ENCODE measurements at regions not wholly inside any gene's neighbourhood (a gene's known extent, or its start where the extent isn't known, plus 50 kb on each side); places are given as distances from the start of the nearest gene placed in this dataset.
"Not testable (repeated sequence)": the region's sequence is repeated elsewhere in the genome, so short reads cannot be mapped to it uniquely, and the experiment has no call there.

DNA sequence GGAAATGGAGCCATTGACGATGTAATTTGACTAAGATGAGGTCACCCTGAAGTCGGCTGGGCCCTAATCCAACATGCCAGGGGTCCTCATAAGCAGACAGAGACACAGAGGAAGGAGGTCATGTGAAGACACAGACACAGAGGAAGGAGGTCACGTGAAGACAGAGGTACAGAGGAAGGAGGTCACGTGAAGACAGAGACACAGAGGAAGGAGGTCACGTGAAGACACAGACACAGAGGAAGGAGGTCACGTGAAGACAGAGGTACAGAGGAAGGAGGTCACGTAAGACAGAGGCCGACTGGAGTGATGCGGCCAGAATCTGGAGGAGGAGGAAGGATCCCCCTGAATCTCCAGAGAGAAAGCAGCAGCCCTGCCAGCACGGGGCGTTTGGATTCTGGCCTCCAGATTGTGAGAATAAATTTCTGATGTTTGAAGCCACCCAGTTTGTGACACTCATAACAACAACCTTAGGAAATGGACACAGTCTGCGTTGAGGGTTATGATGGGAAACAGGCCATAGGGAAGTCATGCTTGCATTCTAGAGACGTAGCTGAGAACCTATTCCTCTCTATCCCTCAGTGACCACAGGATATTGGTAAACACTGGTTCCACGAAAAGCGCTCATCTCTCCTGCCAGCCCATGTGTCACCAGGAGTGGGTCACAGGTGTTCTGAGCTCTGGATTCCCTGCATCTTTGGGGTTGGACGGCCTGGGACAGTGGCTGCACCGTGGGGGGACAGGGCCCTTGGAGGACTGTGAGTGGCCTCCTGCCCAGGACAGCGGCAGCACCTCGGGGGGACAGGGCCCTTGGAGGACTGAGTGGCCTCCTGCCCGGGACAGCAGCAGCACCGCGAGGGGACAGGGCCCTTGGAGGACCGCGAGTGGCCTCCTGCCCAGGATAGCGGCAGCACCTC lies 108.5 kb downstream of the SOX1 start:
- no peak for DNase-seq

DNA sequence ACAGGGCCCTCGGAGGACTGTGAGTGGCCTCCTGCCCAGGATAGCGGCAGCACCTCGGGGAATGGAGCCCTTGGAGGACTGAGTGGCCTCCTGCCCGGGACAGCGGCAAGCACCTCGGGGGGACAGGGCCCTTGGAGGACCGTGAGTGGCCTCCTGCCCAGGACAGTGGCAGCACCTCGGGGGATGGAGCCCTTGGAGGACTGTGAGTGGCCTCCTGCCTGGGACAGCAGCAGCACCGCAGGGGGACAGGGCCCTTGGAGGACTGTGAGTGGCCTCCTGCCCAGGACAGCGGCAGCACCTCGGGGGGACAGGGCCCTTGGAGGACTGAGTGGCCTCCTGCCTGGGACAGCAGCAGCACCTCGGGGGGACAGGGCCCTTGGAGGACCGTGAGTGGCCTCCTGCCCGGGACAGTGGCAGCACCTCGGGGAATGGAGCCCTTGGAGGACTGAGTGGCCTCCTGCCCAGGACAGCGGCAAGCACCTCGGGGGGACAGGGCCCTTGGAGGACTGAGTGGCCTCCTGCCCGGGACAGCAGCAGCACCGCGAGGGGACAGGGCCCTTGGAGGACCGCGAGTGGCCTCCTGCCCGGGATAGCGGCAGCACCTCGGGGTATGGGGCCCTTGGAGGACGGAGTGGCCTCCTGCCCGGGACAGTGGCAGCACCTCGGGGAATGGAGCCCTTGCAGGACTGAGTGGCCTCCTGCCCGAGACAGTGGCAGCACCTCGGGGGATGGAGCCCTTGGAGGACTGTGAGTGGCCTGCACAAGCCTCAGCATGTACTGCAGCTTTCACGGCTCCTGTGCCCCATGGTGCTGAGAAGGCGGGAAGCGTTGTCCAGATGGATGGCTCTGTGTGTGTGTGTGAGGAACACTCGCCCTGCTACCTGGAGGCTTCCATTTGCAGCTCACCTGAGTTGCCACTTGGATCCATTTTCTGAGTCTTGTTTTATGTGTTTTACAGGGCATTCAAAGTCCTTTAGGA lies 109.5 kb downstream of the SOX1 start:
- DNase-seq = not testable (repeated sequence)

DNA sequence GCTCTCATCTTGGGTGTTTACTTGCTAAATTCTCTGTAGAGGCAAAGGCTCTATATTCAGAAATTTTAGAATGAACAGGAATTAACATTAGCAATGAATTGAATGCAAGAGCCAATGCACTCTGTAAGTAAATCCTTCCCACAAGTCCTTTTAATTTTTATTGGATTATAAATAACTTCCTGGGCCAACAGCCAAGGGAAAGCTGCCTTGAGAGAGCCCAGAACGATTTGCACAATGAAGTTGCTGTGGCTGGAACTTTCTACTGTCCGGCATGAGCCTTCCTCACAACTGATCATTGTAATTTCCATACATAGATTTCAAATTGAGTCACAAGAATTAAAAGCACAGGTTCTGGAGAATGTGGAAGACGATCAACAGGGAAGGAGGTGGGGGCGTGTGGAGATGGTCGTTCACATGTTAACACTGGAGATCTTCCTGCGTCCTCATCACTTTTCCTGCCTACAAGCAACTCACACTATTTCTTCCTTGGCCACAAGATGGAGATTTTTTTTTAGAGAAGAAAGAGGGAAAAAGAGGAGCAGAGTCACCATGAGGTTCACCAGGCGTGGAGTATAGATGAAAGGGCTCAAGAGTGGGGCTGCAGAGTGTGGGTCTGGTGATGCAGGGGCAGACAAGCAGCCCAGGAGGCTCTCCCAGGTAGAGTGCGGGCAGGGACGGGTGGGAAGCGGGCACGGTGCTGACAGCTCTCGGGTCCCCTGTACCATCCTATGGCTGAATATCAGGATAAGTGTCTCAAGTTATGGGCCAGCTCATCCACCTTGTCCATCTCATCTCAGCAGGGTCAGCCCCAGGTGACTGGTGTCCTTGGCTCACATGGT lies 110.7 kb downstream of the SOX1 start:
- DNase-seq = no peak

DNA sequence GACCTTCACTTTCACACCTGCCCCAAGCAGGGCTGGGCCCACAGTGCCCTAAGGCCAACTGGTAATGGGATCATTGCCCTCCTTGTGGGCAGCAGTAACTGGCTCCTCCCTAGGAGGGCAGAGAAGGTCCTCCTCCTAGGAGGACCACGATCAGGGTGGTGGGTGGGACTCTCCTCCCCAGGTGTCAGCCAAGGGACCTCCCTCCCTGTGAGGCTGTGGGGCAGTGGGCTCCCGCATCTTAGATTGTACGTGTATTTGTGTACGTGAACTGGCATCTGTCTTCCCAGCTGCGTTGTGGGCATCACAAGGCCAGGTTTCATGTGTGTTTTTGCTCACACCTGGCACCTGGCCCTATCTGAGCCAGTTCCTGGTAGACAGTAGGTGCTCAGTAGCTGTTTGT lies 111.8 kb downstream of the SOX1 start:
- DNase-seq = no peak

DNA sequence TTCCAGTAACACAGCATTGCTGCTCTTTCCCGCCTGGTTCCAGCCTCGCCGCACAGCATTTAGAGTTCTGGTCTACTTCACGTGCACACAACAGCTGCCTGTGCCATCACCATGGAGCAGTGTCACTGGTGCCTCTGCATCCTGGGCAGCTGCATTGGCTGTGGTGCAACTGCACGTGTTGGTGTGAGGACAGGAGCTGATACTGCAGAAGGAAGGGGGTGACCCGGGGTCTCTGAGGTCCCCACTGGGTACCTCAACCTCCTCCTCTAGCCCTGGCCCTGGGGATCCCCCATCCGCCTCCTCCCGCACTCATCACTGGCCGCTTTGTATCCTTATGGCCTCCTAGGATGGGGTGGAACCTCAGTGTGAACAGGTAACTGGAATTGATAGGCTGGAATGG lies 112.5 kb downstream of the SOX1 start:
- DNase-seq = no peak

DNA sequence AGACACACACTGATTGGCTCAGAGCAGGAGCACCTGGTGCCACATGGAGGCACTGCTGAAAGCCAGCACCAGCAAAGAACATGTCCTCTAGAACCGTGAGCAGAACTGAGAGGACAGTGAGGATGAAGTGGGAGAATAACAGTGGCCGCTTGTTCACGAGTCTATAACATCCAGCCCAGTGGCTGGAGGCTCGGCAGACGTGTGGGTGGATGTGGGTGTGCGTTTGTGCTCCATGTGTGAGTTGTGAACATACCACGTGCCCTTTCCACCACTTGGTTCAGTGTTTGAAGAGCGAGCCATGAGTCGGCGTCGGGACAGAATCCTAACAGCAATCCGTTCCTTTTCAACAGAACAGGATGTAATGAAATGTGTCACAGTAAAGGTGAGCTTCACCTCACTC lies 113.0 kb downstream of the SOX1 start:
- DNase-seq = no peak

DNA sequence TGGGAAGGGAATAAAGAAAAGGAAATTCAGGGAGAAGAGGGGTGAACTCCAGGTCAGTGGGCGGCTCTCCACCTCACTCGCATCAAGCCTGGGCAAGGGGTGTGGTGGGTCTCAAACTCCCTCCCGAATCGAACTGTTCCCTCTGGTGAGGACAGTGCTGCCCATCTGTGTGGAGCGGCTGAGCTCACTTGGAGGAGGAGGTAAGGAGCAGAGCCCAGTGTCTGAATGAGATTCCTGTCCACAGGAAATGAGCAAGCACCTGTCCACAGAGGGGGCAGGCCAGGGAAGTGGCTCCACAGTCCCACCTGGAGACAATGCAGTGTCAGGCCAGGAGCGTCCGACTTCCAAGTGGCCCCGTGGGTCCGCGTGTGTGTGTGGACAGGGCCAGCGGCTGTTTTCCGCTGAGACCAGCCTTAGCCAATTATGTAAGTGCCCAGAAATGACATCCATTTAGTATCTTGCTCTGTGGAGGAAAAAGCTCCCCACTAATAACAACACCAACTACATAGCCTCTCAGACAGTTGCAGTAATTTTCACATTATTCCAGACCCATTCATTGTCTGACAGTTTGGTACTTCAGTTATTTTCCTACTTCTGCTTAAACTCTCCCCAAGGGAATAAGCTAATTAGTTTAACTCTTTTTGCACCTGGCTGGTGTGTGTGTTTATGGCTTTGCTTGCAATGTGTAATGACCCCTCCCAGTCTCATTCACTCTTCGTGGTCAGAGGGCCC lies 114.6 kb downstream of the SOX1 start:
- no peak for DNase-seq

DNA sequence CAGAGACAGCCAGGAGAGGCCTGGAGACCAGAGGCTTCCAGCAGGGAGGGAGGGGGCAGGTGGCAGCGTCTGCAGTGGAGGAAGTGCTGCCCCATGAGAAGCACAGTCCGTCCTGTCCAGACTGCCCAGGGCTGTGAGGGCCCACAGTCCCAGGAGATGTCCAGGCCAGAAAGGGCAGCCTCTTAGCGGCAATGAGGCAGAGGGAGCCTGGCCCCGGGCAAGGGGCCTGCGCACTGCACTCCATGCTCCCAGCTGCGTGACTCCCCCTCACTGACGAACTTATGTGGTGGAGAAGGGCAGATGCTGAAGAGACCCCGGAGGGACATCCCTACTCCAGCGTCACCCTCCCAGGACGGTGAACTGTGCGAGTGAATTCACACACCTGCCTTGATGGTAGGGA lies 115.3 kb downstream of the SOX1 start:
- no peak for DNase-seq

DNA sequence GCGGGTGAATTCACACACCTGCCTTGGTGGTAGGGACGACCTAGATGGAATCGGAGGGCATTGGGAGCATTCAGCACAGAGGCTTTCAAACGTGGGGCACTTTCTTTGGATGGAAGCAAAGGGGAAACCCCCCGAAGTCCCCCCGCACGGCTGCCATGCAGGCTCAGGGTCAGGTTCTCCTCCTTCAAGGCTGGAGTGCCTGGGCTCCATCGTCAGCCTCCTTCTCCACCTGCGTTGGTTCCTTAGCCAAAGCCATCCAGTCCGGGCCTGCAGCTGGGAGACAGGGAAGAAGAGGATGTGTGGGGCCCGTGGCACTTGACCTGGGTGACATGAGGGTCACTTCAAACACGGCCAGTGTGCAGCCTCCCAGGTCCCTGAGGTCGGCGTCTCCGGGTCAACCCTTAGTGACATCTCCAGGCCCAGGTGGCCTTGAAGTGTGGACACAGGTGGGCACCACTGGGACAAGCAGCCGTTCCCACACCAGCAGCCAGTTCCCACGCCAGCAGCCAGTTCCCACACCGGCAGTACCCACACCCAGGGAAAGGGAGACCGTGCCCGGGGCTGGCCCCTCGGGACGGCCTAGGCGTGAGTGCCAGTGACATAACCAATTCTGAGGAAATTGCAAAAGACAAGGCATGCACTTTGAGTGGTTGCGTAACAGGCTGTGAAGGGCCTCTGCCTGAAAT lies 116.0 kb downstream of the SOX1 start:
- DNase-seq = no peak

DNA sequence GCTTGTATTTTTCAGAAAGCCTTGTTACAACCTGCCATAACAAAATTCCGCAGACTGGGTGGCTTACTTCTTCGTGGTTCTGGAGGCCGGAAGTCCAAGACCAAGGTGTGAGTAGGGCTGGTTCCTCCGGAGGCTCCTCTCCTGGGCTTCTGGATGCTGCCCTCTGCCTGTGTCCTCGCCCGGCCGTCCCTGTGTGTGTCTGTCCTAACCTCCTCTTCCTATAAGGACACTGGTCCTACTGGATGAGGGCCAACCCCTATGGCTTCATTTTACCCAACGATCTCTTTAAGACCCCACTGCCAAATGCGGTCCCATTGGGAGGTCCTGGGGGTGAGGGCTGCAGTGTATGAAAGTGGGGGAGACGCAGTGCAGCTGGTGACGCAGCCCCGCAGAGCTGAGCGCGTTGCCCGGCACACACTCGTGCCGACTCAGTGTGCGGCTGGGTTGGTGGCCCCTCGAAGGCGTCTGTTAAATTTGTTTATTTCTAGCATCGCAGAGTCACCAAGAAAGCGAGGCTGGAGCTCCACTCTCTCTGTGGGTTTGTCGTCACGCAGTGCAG lies 116.7 kb downstream of the SOX1 start:
- DNase-seq = no peak

DNA sequence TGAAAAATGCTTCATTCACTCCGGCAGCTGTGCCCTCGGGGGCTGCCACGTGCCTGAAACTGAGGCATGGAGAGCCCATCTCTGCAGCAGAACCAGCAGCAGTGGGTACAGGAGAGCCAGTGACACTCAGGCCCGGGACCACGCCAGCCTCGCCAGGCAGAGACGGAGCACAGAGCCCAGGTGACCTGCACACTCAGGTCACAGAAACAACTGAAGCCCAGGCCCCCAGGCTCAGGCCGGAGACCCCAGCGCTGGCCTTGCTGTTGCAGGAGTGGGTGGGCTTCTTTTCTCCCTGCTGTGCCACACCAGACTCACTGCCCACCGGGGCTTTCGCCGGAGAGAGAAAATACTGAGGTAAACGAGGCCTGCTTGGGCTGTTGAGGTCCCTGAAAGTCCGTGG lies 117.3 kb downstream of the SOX1 start:
- no peak for DNase-seq

DNA sequence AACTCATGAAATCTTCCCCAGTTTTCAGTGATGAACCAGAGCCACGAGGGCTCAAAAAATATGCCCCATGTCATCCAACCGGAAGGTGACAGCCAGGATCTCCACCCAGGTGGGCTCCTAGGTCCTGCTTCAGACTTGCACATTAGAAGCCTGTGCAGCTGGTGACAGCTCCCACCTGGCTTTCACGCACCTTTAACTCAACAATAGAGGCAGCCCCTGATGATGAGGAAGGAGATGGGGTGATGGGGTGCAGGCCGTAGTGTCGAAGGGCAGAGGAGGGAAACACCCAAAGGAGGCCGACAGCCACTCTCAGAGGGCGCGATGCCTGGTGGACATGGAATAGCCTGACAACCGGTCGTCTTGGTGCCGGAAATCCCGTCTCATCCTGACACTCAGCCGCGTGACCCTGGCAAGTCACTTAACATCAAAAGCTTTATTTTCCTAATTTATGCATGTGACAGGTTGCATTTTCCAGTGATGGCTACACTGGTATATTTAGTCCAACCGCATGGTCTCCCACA lies 118.0 kb downstream of the SOX1 start:
- no peak for DNase-seq

DNA sequence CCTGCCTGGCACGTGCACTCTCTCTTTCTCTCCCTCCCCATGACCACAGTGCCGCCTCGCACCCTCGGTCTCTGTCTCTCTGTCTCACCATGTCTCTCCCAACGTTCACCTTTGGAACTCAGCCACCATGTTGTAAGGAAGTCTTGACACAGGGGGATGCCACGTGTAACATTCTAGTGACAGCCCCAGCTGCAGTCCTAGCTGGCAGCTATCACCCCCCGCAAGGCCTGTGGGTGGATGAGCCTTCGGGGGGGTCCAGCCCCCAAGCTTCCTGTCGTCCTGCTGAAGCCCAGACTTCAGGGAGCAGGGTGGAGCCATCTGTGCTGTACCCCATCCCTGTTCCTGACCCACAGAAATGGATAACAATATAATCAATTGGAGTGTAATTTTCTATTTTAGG lies 118.5 kb downstream of the SOX1 start:
- DNase-seq = no peak

DNA sequence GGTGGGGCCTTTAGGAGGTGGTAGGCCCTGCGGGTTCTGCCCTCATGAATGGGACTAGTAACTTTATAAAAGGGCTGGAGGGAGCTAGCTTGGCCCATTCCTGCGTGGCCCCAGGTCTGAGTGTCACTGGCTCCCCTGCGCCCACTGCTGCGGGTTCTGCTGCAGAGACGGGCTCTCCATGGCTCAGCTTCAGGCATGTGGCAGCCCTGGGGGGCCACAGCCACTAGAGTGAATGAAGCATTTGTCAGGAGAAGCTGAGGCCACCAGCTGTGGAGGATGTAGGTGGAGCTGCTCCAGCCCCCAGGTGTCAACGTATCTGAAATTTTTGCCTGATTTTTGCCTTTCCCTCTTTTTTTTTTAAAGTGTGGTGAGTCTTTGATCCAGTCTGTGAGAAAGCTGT lies 119.1 kb downstream of the SOX1 start:
- no peak for DNase-seq

DNA sequence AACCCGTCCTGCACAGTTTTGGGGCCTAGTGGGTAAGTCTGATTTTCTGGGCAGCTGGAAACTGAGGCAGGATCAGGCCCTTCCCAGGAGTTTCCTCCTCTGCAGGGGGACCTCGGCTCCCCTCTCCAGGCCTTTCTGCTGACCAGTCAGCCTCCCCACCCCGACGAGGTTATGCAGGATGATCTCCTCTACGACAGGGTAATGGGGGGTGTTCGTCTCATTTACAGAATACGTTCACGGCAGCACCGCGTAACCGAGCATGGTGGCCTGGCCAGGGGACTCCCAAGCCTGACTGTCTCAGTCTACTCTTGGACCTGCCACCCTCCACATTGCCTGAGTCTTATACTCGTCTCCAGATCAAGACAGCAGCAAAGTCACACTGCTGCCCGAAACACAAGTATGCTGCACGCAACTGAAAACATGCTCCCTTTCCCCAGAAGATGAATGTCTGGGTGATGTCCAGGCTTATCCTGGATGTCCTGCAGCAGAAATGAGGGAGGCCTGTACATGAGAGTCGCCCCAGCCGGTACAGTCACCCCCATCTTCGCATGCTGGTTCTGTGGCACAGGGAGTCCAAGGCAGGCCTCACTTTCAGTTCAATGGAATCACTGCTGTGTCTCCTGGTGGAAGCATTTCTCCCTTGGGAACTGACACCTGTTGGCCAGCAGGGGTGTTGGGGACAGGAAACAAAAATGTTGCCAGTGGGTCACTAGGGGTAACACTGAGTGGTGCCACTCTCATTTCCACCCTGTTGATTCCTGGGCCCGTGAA lies 120.8 kb downstream of the SOX1 start:
- no peak for DNase-seq

DNA sequence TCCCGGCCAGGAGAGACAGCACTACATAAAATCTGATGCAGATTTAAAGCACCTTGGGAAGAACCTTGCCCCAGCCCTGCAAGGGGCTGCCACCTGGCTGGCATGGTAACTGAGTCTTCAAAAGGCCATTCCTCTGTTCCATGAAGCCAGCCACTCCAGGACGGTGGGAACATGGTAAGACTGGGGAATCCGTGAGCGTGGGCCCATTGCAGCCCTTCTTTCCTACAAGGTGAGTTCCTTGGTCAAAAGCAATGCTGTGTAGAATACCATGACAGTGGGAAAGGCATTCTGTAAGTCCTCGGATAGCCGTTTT lies 121.3 kb downstream of the SOX1 start:
- DNase-seq = no peak

DNA sequence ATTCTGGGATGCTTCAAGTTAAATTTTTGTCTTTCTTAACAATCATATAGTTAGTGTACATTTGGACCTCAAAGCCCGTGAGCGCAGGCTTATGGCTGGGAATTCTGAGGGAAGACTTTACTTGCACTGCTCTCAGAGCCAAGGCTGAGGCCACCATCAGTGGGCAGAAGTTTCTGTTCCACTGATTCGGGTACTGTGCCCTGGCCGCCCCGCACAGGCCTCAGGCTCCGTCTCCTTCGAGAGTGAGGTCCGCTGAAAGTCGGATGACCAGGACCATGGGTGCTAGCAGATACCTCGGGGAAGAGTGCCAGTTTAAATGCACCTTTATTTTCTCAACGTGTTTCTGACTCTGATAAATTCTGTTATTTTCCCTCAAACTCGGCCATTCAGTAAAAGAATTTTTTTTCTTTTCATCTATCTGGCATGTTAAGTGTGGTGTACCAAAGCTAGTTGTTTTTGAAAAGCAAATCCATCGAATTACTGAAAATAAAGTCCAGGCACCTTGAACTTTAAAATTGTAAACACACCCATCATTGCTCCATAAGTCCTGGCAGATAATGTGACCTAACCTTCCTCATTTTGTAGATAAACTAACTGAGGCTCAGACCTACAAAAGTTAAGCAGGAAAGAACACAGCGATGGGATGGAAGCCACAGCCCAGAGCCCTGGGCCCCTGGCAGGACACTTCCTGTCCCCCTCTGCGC lies 126.7 kb downstream of the SOX1 start:
- no peak for DNase-seq

DNA sequence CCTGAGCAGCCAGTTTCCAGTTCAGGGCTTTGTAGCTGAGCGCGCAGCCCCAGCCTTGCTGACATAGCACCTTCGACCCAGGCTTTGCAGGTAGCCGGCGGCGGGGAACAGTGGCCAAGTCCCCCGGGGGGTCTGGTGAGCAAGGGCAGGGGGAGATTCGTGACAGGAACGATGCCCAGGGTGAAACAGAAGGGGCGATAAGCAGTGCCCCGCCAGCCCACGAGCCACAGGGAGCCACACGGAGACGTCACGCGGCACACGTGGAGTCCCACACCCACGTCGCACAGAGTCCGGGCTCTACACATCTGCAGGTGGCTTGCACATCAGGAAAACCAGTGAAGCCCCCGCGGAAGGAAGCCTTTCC lies 127.2 kb downstream of the SOX1 start:
- DNase-seq = no peak

DNA sequence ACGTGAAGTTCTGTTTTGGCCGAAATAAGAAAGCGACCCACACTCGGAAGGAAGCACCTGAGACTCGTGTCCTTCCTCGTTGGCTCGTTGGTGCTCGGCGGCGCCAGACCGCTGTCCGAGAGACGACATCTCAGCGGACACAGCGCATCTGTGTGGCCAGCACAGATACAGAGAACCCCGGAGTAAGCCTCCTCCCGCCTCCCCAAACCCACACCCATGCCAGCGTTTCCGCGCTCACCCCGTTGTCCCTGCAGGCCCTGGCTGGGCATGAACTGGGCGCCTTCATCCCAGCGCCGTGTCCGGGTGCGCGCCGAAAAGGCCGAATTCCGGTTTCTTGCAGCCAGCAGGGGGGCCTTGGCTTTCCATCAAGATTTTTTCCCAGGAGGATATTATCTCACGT lies 127.6 kb downstream of the SOX1 start:
- DNase-seq = no peak

Measured in NCI-H1092 (cell line).